GM18870 (cell line): ENCODE measurements at regions not wholly inside any gene's neighbourhood (a gene's known extent, or its start where the extent isn't known, plus 50 kb on each side); places are given as distances from the start of the nearest gene placed in this dataset.

Source experiments
- ATAC-seq: cut with Tn5 transposase; IDR thresholded peaks from one replicate; pipeline ENCODE4 v1.9.1; 2021; ENCODE audit warnings: moderate library complexity; ENCODE audit not compliant: unreplicated experiment

- ATAC-seq = no peak
Observed at GRCh38 chr11:134677891-134678551, 266.0 kb upstream of the B3GAT1 start.

DNA sequence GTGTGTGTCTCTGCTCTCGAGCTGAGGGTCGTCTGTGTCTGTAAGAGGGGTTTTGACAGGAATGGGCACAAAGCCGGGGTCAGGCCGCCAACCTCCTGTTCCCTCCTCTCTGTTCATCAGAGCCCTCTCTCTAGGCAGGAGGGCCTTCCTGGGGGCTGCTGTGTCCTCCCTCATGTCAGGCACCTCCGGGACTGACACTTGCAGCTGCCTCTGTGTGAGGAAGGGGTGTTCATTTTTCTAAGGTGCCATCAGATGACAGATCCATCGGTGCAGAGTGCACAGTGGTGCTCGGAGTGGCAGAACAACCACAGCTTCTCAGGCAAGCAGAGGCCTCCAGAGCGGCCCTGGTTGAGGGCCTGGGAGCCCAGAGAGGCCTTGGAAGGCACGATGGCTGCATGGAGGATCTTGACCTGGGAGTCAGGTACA, 265.4 kb upstream of the B3GAT1 start:
- no peak for ATAC-seq

- no peak for ATAC-seq
Observed at GRCh38 chr11:134676516-134677287, 264.7 kb upstream of the B3GAT1 start.

GRCh38 chr11:134675983-134676382, 263.9 kb upstream of the B3GAT1 start:
- no peak for ATAC-seq

DNA sequence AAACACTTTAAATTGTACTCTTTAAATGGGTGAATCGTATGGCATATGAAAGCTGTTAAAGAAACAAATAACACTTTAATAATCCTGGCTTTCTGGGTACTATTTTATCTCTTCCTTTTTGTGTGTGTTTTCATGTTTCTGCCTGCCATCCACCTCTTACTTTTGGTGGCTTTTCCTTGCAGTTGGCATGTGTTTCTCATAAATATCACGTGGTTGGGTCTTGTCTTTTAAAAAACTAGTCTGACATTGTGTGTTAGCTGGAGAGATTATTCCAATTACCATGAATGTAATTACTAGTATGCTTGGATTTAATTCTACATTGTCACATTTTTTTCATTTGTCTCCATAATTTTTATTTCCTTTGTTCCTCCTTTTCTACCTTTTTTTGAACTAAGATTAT, 262.9 kb upstream of the B3GAT1 start:
- ATAC-seq = no peak

- no peak for ATAC-seq
Observed at GRCh38 chr11:134670961-134671370, 258.9 kb upstream of the B3GAT1 start.

GRCh38 chr11:134670247-134670782, 258.3 kb upstream of the B3GAT1 start:
- ATAC-seq = no peak

DNA sequence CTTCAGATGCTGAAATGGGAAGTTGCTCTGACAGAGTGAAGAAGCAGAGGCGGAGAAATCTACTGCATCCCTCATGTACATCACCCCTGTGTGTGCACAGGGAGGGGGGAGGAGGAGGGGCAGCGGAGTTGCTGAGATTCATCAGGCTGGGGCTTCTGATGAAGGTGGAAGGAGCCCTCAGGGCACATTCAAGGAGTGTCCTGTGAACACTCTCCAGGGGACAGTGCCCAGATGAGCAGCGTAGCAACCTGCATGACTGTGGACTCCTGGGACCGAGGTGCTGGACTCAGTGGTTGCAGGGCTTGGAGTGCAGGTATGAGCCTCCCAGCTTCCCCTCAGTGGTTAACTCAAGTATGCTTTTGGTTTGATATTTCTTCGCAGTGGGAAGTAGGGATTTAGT, 257.8 kb upstream of the B3GAT1 start:
- ATAC-seq = no peak

DNA sequence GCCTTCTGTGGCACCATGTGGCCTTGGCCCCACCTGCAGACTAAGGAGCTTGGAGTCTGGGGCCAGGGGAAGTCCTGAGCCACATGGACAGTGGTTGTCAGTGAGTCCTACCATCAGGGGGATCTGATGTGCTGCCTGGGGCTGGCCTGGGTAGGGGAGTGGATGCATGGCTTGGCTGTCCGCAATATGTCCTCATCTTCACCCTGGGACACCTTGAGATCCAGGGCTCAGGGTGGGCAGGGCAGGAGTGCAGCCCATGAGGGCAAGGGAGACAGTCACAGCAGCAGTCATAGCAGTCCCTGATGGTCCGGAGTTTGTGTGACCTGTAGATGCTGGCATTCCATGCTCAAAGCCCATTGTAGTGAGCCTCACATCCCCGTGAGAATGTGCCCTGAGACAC, 256.8 kb upstream of the B3GAT1 start:
- ATAC-seq = no peak

DNA sequence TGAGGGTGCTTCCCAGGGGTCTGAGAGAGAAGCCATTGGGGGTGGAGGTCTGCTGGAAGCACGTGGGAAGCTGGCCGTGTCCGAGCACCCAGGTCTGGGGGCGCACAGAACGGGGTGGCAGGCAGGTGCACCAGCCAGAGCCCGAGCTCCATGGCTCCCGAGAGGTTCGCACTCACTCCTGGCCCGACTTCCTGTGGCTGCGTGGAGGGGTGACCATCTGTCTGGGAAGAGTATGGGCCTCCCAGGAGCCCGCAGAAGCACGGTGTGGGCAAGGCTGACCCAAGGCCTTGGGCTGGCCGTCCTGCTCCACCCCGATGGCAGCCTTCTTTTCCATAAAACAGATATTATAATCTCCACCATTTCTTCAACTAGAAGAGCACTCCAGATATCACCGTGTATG, 256.0 kb upstream of the B3GAT1 start:
- no peak for ATAC-seq

GRCh38 chr11:134667505-134667904, 255.5 kb upstream of the B3GAT1 start:
- no peak for ATAC-seq

GRCh38 chr11:134667175-134667500, 255.1 kb upstream of the B3GAT1 start:
- no peak for ATAC-seq

DNA sequence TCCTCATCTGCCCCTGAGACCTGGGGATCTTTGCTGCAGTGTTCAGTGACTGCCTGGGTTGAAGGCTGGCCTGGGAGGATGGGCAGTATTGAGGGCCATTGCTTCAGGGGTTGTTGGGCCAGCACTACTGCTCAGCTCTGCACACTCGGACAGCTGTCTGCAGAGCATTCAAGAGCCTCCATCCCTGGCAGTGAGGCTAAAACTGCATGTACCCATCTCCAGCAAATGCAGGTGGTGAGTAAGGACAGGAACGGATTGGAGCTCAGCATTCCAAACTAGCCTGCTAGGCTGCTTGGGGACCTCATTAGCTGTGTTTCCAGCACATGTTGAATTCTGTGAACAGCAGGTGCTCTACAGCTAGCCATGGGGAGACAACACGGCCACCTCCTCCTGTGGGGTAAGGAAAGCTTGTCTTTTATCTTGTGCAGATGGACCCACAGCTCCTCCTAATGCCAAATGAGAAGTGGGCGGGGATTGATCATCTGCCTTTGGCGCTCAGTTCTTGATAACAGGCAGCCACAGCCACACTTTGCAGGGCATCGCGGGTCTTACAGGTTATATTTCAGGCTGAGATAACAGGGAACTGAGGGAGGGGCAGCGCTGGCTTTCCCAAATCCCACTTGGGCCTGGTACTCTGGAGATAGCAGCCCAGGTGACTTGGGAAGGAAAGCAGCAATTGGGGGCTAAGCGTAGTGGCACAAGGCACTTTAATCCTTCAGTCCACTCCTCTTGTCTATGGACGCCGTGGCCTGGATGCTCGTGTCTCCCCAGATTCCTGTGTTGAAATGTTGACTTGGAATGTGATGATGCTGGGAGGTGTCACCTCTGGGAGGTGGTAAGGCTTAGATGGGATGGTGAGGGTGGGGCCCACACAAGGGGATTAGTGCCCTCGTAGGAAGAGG, 254.5 kb upstream of the B3GAT1 start:
- no peak for ATAC-seq

DNA sequence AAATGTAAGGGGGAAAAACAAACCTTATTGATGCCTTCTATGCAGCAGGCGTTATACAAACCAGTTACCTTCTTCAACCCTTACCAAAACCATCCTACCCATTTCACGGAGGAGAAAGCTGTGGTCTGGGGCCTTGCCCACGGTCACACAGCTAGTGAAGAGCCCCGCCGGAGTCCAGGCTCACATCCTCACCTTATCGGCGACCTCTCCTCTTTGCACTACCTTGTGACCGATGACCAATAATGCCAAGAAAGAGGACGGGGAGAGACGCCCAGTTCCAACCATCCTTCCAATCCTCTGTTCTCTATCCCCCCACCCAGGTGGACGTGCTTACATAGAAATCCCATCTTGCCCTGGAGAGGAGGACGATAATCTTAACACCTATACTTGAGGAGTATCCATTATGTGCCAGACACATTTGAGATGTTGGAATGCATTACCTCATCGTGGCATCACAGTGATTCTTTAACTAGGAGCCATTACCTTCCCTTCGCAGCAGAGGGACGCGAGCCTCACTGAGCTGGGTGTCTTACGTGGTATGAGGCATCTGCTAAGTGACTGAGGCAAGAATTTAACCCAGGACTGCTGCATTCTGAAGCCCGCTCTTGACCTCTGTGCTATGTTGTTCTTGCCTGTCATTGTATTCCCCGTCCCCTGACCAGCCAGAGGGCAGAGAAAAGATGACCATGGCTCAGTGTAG, 253.7 kb upstream of the B3GAT1 start:
- no peak for ATAC-seq

- no peak for ATAC-seq
Observed at GRCh38 chr11:134665188-134665535, 253.1 kb upstream of the B3GAT1 start.

GRCh38 chr11:134664447-134665187, 252.6 kb upstream of the B3GAT1 start:
- no peak for ATAC-seq

DNA sequence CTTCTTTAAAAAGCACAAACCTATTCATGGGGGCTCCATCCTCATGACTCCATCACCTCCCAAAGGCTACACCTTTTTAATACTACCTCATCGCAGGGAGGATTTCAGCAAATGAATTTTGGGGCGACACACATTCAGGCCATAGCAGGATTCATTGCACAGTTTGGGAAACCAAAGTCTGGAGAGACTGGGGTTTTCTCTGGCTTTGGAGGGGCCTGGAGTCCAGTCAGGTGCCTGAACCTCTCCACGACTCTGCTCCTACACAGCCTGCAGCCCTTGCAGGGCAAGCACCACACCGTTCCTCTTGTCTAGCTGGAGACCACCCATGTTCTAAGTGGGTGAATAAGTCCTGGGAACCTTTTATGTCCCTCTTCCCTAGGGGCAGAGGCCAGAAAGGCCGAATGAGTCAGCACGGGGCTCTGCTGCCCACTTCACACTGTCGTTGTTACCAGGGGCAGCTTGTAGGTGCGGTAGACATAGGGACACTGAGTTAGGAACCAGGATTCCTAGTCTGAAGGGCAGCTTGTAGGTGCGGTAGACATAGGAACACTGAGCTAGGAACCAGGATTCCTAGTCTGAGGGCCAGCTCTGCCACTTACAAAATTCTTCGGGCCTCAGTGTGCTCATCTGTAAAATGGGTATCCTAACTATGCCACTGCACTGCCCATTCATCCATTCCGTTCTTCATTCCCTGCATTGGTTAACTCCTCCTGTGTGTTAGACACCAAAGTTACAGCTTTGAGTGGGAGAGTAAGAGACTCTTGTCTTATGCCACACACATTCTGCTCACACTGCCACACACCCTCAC, 251.7 kb upstream of the B3GAT1 start:
- ATAC-seq = no peak

GRCh38 chr11:134662629-134663360, 250.8 kb upstream of the B3GAT1 start:
- ATAC-seq = no peak

DNA sequence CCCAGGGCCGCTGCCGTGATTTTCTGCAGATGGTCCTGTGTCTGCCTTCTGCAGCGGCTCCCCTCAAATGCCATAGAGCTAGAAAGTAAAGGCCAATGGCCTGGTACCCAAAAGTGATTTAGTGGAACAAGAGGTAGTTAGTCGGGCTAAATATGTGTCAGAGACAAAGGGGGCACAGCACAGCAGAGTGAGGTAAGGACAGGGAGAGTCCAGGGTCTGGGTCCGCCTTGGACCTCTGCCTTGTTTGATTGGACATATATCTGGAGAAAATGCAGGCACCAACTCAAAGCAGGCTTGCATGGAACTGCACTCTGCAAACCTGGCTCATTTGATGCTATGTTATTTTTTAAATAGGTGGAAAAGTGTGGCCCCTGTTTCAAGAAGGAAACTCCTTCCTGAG, 249.6 kb upstream of the B3GAT1 start:
- no peak for ATAC-seq
